Neuronal stem cell (in vitro differentiated cells): ENCODE measurements at regions not wholly inside any gene's neighbourhood (a gene's known extent, or its start where the extent isn't known, plus 50 kb on each side); places are given as distances from the start of the nearest gene placed in this dataset.

ENCODE experiments used
- DNase-seq: peaks from one replicate; pipeline ENCODE4 v3.0.0-alpha.2; 2013; ENCODE audit warnings: low spot score
- H2AFZ ChIP-seq: one replicate; pipeline ENCODE4 v1.6.1; 2013; ENCODE audit warnings: mild to moderate bottlenecking, low read length, inconsistent platforms
- H2AK5ac ChIP-seq: 2 replicates; pipeline ENCODE4 v1.6.1; 2013; ENCODE audit warnings: low read depth, mild to moderate bottlenecking, inconsistent platforms, low read length, moderate library complexity, mixed read lengths
- H2BK120ac ChIP-seq: 2 replicates; pipeline ENCODE4 v1.6.1; 2013; ENCODE audit warnings: low read depth, mild to moderate bottlenecking, inconsistent platforms, low read length, moderate library complexity, mixed read lengths
- H2BK12ac ChIP-seq: one replicate; pipeline ENCODE4 v1.6.1; 2013; ENCODE audit warnings: low read length, inconsistent platforms
- H2BK15ac ChIP-seq: 2 replicates; pipeline ENCODE4 v1.6.1; 2013; ENCODE audit warnings: mild to moderate bottlenecking, low read length, inconsistent platforms, mixed read lengths
- H2BK5ac ChIP-seq: one replicate; pipeline ENCODE4 v1.6.1; 2013; ENCODE audit warnings: inconsistent platforms, mild to moderate bottlenecking, low read length, moderate library complexity
- H3K14ac ChIP-seq: one replicate; pipeline ENCODE4 v1.6.1; 2013; ENCODE audit warnings: low read length, inconsistent platforms
- H3K18ac ChIP-seq: 2 replicates; pipeline ENCODE4 v1.6.1; 2013; ENCODE audit warnings: low read length, inconsistent platforms
- H3K23ac ChIP-seq: 2 replicates; pipeline ENCODE4 v1.6.1; 2013; ENCODE audit warnings: low read depth, mild to moderate bottlenecking, mixed read lengths, low read length, inconsistent platforms; ENCODE audit not compliant: poor library complexity
- H3K27ac ChIP-seq: replicated peaks from 3 replicates; pipeline ENCODE4 v1.5.1; 2013; ENCODE audit warnings: low read length, inconsistent platforms
- H3K27me3 ChIP-seq, 3 experiments: 2 replicates each; pipeline ENCODE4 v1.6.1; 2013; ENCODE audit warnings: low read length in 3 of 3, mild to moderate bottlenecking in 2 of 3, inconsistent platforms in 1 of 3, low read depth in 1 of 3, mixed read lengths in 1 of 3, moderate library complexity in 1 of 3; ENCODE audit not compliant: control insufficient read depth in 3 of 3, insufficient read depth in 3 of 3
- H3K36me3 ChIP-seq, 2 donors: replicated peaks in 1 of 2; 2 replicates each; pipeline ENCODE4 v1.6.1; 2013; ENCODE audit warnings: low read length in 2 of 2; ENCODE audit not compliant: control insufficient read depth in 2 of 2, insufficient read depth in 2 of 2
- H3K4ac ChIP-seq: 2 replicates; pipeline ENCODE4 v1.6.1; 2013; ENCODE audit warnings: inconsistent platforms, mild to moderate bottlenecking, low read length, moderate library complexity
- H3K4me1 ChIP-seq, 2 donors: 1 replicate in 1 of 2; 2 replicates in 1 of 2; pipeline ENCODE4 v1.6.1; 2013; ENCODE audit warnings: low read length in 2 of 2, low read depth in 1 of 2; ENCODE audit not compliant: control insufficient read depth in 2 of 2, insufficient read depth in 1 of 2
- H3K4me2 ChIP-seq: one replicate; pipeline ENCODE4 v1.6.1; 2013; ENCODE audit warnings: mild to moderate bottlenecking, low read length, inconsistent platforms; ENCODE audit not compliant: insufficient read depth, poor library complexity, severe bottlenecking
- H3K4me3 ChIP-seq, 2 donors: 2 replicates each; pipeline ENCODE4 v1.5.1; 2013; ENCODE audit warnings: low read length in 2 of 2, mild to moderate bottlenecking in 2 of 2, inconsistent platforms in 1 of 2, moderate library complexity in 1 of 2
- H3K79me1 ChIP-seq: one replicate; pipeline ENCODE4 v1.6.1; 2013; ENCODE audit warnings: low read depth, mild to moderate bottlenecking, inconsistent platforms, low read length, moderate library complexity
- H3K9ac ChIP-seq: one replicate; pipeline ENCODE4 v1.6.1; 2013; ENCODE audit warnings: mild to moderate bottlenecking, low read depth, low read length, inconsistent platforms; ENCODE audit not compliant: poor library complexity
- H3K9me3 ChIP-seq, 2 donors: replicated peaks in 1 of 2; 2 replicates each; pipeline versions ENCODE3 to v1.6.1; 2013; ENCODE audit warnings: low read length in 2 of 2, mild to moderate bottlenecking in 2 of 2, inconsistent platforms in 1 of 2, low read depth in 1 of 2, mixed read lengths in 1 of 2, moderate library complexity in 1 of 2; ENCODE audit not compliant: control insufficient read depth in 2 of 2, insufficient read depth in 1 of 2
- H4K8ac ChIP-seq: one replicate; pipeline ENCODE4 v1.6.1; 2013; ENCODE audit warnings: low read depth, mild to moderate bottlenecking, inconsistent platforms, low read length, moderate library complexity
- H4K91ac ChIP-seq: one replicate; pipeline ENCODE4 v1.6.1; 2013; ENCODE audit warnings: low read length, low read depth, mild to moderate bottlenecking, inconsistent platforms; ENCODE audit not compliant: poor library complexity
- WGBS, 2 donors: extraction: QIAGEN DNeasy Blood & Tissue Kit; methylation state at CpG; one replicate each; pipeline ENCODE4 v1.1.7; 2013; ENCODE audit warnings: missing lambda C conversion rate in 2 of 2, mixed read lengths in 1 of 2; ENCODE audit not compliant: insufficient read length in 2 of 2, insufficient replicate concordance in 1 of 2; ENCODE audit errors: extremely low coverage in 2 of 2; 5-methylcytosine and 5-hydroxymethylcytosine counted together

GRCh38 chr6:102848796-102849195 is 1455.3 kb downstream of the GRIK2 start:
- H2BK5ac ChIP-seq = no peak overlapping the region
- no peak overlapping the region for H2BK12ac ChIP-seq
- H3K18ac ChIP-seq = no peak overlapping the region
- H3K36me3 ChIP-seq = no peaks in the 10 kb centered on the region
- H3K23ac ChIP-seq = no peak overlapping the region
- H3K9me3 ChIP-seq = no peaks in the 10 kb centered on the region
- no CpG with 5 or more reads among the region's 1 CpG for WGBS, 2 donors
- H3K9ac ChIP-seq = no peak overlapping the region
- H2AFZ ChIP-seq = no peak overlapping the region
- H3K4me2 ChIP-seq = no peak overlapping the region
- H3K14ac ChIP-seq = no peak overlapping the region
- no peak overlapping the region for H4K8ac ChIP-seq
- no peak overlapping the region for H3K27ac ChIP-seq
- H3K4ac ChIP-seq = no peak overlapping the region
- no peak overlapping the region for H2BK120ac ChIP-seq
- H3K4me1 ChIP-seq = no peaks in the 10 kb centered on the region
- H2AK5ac ChIP-seq = no peak overlapping the region
- H4K91ac ChIP-seq = no peak overlapping the region
- DNase-seq = no peak
- no peaks in the 10 kb centered on the region for H3K27me3 ChIP-seq
- no peak overlapping the region for H3K4me3 ChIP-seq
- H2BK15ac ChIP-seq = no peak overlapping the region
- H3K79me1 ChIP-seq = no peaks in the 10 kb centered on the region

GRCh38 chr6:102848210-102848609 is 1454.7 kb downstream of the GRIK2 start:
- WGBS, 2 donors = no CpG with 5 or more reads among the region's 3 CpGs
- no peak overlapping the region for H2AK5ac ChIP-seq
- no peak overlapping the region for H3K9ac ChIP-seq
- H2BK12ac ChIP-seq = no peak overlapping the region
- H3K79me1 ChIP-seq = no peaks in the 10 kb centered on the region
- H3K23ac ChIP-seq = no peak overlapping the region
- H2BK5ac ChIP-seq = no peak overlapping the region
- no peak overlapping the region for H2BK120ac ChIP-seq
- no peak overlapping the region for H4K91ac ChIP-seq
- no peak overlapping the region for H3K4ac ChIP-seq
- H3K14ac ChIP-seq = no peak overlapping the region
- no peaks in the 10 kb centered on the region for H3K4me1 ChIP-seq
- H3K27ac ChIP-seq = no peak overlapping the region
- H3K27me3 ChIP-seq = no peaks in the 10 kb centered on the region
- H3K18ac ChIP-seq = no peak overlapping the region
- H2AFZ ChIP-seq = no peak overlapping the region
- H2BK15ac ChIP-seq = no peak overlapping the region
- H3K4me2 ChIP-seq = no peak overlapping the region
- H3K4me3 ChIP-seq = no peak overlapping the region
- no peaks in the 10 kb centered on the region for H3K9me3 ChIP-seq
- no peak for DNase-seq
- no peak overlapping the region for H4K8ac ChIP-seq
- no peaks in the 10 kb centered on the region for H3K36me3 ChIP-seq

GRCh38 chr6:102841060-102841459 is 1447.6 kb downstream of the GRIK2 start:
- Histone ChIP-seq H2BK120ac (no peak overlapping the region), H2BK15ac (no peak overlapping the region), H2BK5ac (no peak overlapping the region), H3K27me3 (no peaks in the 10 kb centered on the region), H3K4me1 (no peaks in the 10 kb centered on the region), H3K9me3 (no peaks in the 10 kb centered on the region), H3K4me3 (no peak overlapping the region), H3K79me1 (no peaks in the 10 kb centered on the region), H3K18ac (no peak overlapping the region), H3K14ac (no peak overlapping the region), H3K27ac (no peak overlapping the region), H2BK12ac (no peak overlapping the region), H4K8ac (no peak overlapping the region), H3K4me2 (no peak overlapping the region), H2AFZ (no peak overlapping the region), H4K91ac (no peak overlapping the region), H3K9ac (no peak overlapping the region), H3K4ac (no peak overlapping the region), H3K23ac (no peak overlapping the region), H2AK5ac (no peak overlapping the region), H3K36me3 (no peaks in the 10 kb centered on the region)
- no peak for DNase-seq
- WGBS, 2 donors = no CpG with 5 or more reads among the region's 2 CpGs

- no peaks in the 10 kb centered on the region for H3K79me1 ChIP-seq
- H4K91ac ChIP-seq = no peak overlapping the region
- DNase-seq = no peak
- no peak overlapping the region for H2BK5ac ChIP-seq
- H4K8ac ChIP-seq = no peak overlapping the region
- no peaks in the 10 kb centered on the region for H3K36me3 ChIP-seq
- no peak overlapping the region for H3K27ac ChIP-seq
- no peak overlapping the region for H3K18ac ChIP-seq
- no peaks in the 10 kb centered on the region for H3K27me3 ChIP-seq
- no peak overlapping the region for H2BK120ac ChIP-seq
- no peak overlapping the region for H3K4ac ChIP-seq
- no peak overlapping the region for H3K4me2 ChIP-seq
- WGBS, 2 donors = no CpG with 5 or more reads among the region's 1 CpG
- no peak overlapping the region for H2AFZ ChIP-seq
- H3K9me3 ChIP-seq = no peaks in the 10 kb centered on the region
- no peaks in the 10 kb centered on the region for H3K4me1 ChIP-seq
- H2BK15ac ChIP-seq = no peak overlapping the region
- no peak overlapping the region for H2BK12ac ChIP-seq
- no peak overlapping the region for H3K14ac ChIP-seq
- H2AK5ac ChIP-seq = no peak overlapping the region
- H3K23ac ChIP-seq = no peak overlapping the region
- no peak overlapping the region for H3K4me3 ChIP-seq
- no peak overlapping the region for H3K9ac ChIP-seq
Measured at GRCh38 chr6:102832021-102832420, 1438.5 kb downstream of the GRIK2 start.
